Mesenchymal stem cell (in vitro differentiated cells and primary cell): ENCODE measurements at regions not wholly inside any gene's neighbourhood (a gene's known extent, or its start where the extent isn't known, plus 50 kb on each side); places are given as distances from the start of the nearest gene placed in this dataset.
"Not testable (repeated sequence)": the region's sequence is repeated elsewhere in the genome, so short reads cannot be mapped to it uniquely, and the experiment has no call there.

Source experiments
- DNase-seq: peaks from one replicate; pipeline ENCODE4 v3.0.0-alpha.2; 2013
- H2AFZ ChIP-seq: one replicate; pipeline ENCODE4 v1.6.1; 2013; ENCODE audit warnings: low read depth, mild to moderate bottlenecking, control low read depth, inconsistent platforms, low read length, moderate library complexity
- H2AK5ac ChIP-seq: 2 replicates; pipeline ENCODE4 v1.6.1; 2013; ENCODE audit warnings: low read length, moderate library complexity, mild to moderate bottlenecking, inconsistent platforms; ENCODE audit not compliant: severe bottlenecking
- H2BK120ac ChIP-seq: one replicate; pipeline ENCODE4 v1.6.1; 2013; ENCODE audit warnings: low read depth, mild to moderate bottlenecking, inconsistent platforms, low read length, moderate library complexity
- H2BK12ac ChIP-seq, 2 experiments: one replicate each; pipeline ENCODE4 v1.6.1; 2013; ENCODE audit warnings: inconsistent platforms in 2 of 2, low read length in 2 of 2, mild to moderate bottlenecking in 2 of 2, moderate library complexity in 2 of 2, control low read depth in 1 of 2
- H2BK15ac ChIP-seq: one replicate; pipeline ENCODE4 v1.6.1; 2013; ENCODE audit warnings: mild to moderate bottlenecking, low read depth, inconsistent platforms; ENCODE audit not compliant: poor library complexity, severe bottlenecking
- H2BK5ac ChIP-seq: 2 replicates; pipeline ENCODE4 v1.6.1; 2013; ENCODE audit warnings: low read depth, mild to moderate bottlenecking, low read length, control low read depth, inconsistent platforms; ENCODE audit not compliant: poor library complexity, severe bottlenecking
- H3K14ac ChIP-seq, 2 experiments: one replicate each; pipeline ENCODE4 v1.6.1; 2013; ENCODE audit warnings: inconsistent platforms in 2 of 2, low read length in 2 of 2, control low read depth in 1 of 2, mild to moderate bottlenecking in 1 of 2, moderate library complexity in 1 of 2
- H3K18ac ChIP-seq, 2 experiments: one replicate each; pipeline ENCODE4 v1.6.1; 2013; ENCODE audit warnings: inconsistent platforms in 2 of 2, low read length in 2 of 2, control low read depth in 1 of 2, low read depth in 1 of 2, mild to moderate bottlenecking in 1 of 2
- H3K23ac ChIP-seq, 2 experiments: one replicate each; pipeline ENCODE4 v1.6.1; 2013; ENCODE audit warnings: inconsistent platforms in 2 of 2, low read length in 2 of 2, mild to moderate bottlenecking in 2 of 2, moderate library complexity in 2 of 2, control low read depth in 1 of 2
- H3K27ac ChIP-seq: 2 replicates; pipeline ENCODE4 v1.5.1; 2013; ENCODE audit warnings: mild to moderate bottlenecking, moderate library complexity, low read length, control low read depth, inconsistent platforms; ENCODE audit not compliant: poor library complexity, severe bottlenecking
- H3K27me3 ChIP-seq, 2 experiments: 2 replicates each; pipeline versions ENCODE4 v1.6.1 to v1.7.0; 2013; ENCODE audit warnings: low read length in 2 of 2, mild to moderate bottlenecking in 2 of 2, moderate library complexity in 2 of 2, control low read depth in 1 of 2, inconsistent platforms in 1 of 2; ENCODE audit not compliant: control insufficient read depth in 1 of 2, insufficient read depth in 1 of 2
- H3K36me3 ChIP-seq, 2 experiments: 2 replicates each; pipeline versions ENCODE4 v1.6.1 to v1.7.0; 2013; ENCODE audit warnings: low read length in 2 of 2, control low read depth in 1 of 2, inconsistent platforms in 1 of 2, low read depth in 1 of 2, mild to moderate bottlenecking in 1 of 2; ENCODE audit not compliant: insufficient read depth in 2 of 2, control insufficient read depth in 1 of 2
- H3K4ac ChIP-seq, 2 experiments: one replicate each; pipeline ENCODE4 v1.6.1; 2013; ENCODE audit warnings: inconsistent platforms in 2 of 2, low read length in 2 of 2, mild to moderate bottlenecking in 2 of 2, moderate library complexity in 2 of 2, control low read depth in 1 of 2, low read depth in 1 of 2
- H3K4me1 ChIP-seq: 2 replicates; pipeline ENCODE4 v1.6.1; 2013; ENCODE audit warnings: low read depth, low read length, control low read depth; ENCODE audit not compliant: control insufficient read depth, insufficient read depth
- H3K4me2 ChIP-seq: 2 replicates; pipeline ENCODE4 v1.6.1; 2013; ENCODE audit warnings: low read length, mild to moderate bottlenecking, inconsistent platforms; ENCODE audit not compliant: poor library complexity, severe bottlenecking
- H3K4me3 ChIP-seq, 2 experiments: 2 replicates each; pipeline versions ENCODE4 v1.5.1 to v1.7.0; 2013; ENCODE audit warnings: low read length in 2 of 2, mild to moderate bottlenecking in 2 of 2, control low read depth in 1 of 2, low read depth in 1 of 2; ENCODE audit not compliant: insufficient read depth in 1 of 2
- H3K79me1 ChIP-seq: replicated peaks from 2 replicates; pipeline ENCODE4 v1.6.1; 2013; ENCODE audit warnings: mild to moderate bottlenecking, control low read depth, low read length, inconsistent platforms; ENCODE audit not compliant: poor library complexity, severe bottlenecking
- H3K9ac ChIP-seq: 2 replicates; pipeline ENCODE4 v1.7.0; 2013; ENCODE audit warnings: mild to moderate bottlenecking, low read length, moderate library complexity
- H3K9me3 ChIP-seq: 2 replicates; pipeline ENCODE4 v1.7.0; 2013; ENCODE audit warnings: mild to moderate bottlenecking, low read length; ENCODE audit not compliant: control insufficient read depth
- H4K8ac ChIP-seq: one replicate; pipeline ENCODE4 v1.6.1; 2013; ENCODE audit warnings: inconsistent platforms, mild to moderate bottlenecking, low read length, moderate library complexity
- H4K91ac ChIP-seq: one replicate; pipeline ENCODE4 v1.6.1; 2013; ENCODE audit warnings: mild to moderate bottlenecking, low read length, inconsistent platforms
- WGBS: methylation state at CpG from one replicate; pipeline ENCODE4 v1.1.7; 2013; ENCODE audit warnings: mixed read lengths; 5-methylcytosine and 5-hydroxymethylcytosine counted together

- WGBS: 96% methylated on average over 2 of the region's 5 CpGs
- Histone ChIP-seq H3K9me3 (no peaks in the 10 kb centered on the region), H3K36me3 (no peaks in the 10 kb centered on the region), H3K27me3 (no peaks in the 10 kb centered on the region), H3K14ac (no peak overlapping the region), H2BK120ac (no peak overlapping the region), H2BK15ac (no peak overlapping the region), H3K4me2 (no peak overlapping the region), H3K23ac (no peak overlapping the region), H3K27ac (no peak overlapping the region), H3K4me1 (no peaks in the 10 kb centered on the region), H3K18ac (no peak overlapping the region), H3K9ac (no peak overlapping the region), H2BK12ac (no peak overlapping the region), H3K79me1 (no peaks in the 10 kb centered on the region), H3K4ac (no peak overlapping the region), H2AK5ac (no peak overlapping the region), H2BK5ac (no peak overlapping the region), H3K4me3 (no peak overlapping the region), H4K8ac (no peak overlapping the region), H4K91ac (no peak overlapping the region), H2AFZ (no peak overlapping the region)
- no peak for DNase-seq
Observed at GRCh38 chr7:10646194-10646593, 327.5 kb upstream of the PHF14 start.

GRCh38 chr7:10648289-10648688 lies 325.4 kb upstream of the PHF14 start:
- H3K4me2 ChIP-seq: no peak overlapping the region
- no peaks in the 10 kb centered on the region for H3K79me1 ChIP-seq
- no peak overlapping the region for H2AK5ac ChIP-seq
- no peaks in the 10 kb centered on the region for H3K27me3 ChIP-seq
- H3K9me3 ChIP-seq: no peaks in the 10 kb centered on the region
- no peak overlapping the region for H2AFZ ChIP-seq
- H3K23ac ChIP-seq: no peak overlapping the region
- no peak overlapping the region for H2BK12ac ChIP-seq
- H3K4me1 ChIP-seq: no peaks in the 10 kb centered on the region
- no peak overlapping the region for H3K4ac ChIP-seq
- no peak overlapping the region for H2BK15ac ChIP-seq
- H3K36me3 ChIP-seq: no peaks in the 10 kb centered on the region
- H4K91ac ChIP-seq: no peak overlapping the region
- no peak overlapping the region for H2BK5ac ChIP-seq
- H2BK120ac ChIP-seq: no peak overlapping the region
- no peak overlapping the region for H3K18ac ChIP-seq
- H3K27ac ChIP-seq: no peak overlapping the region
- no peak overlapping the region for H3K14ac ChIP-seq
- no peak for DNase-seq
- WGBS: 58% methylated on average over 2 of the region's 5 CpGs
- no peak overlapping the region for H3K4me3 ChIP-seq
- no peak overlapping the region for H4K8ac ChIP-seq
- no peak overlapping the region for H3K9ac ChIP-seq

- H3K9me3 ChIP-seq, H3K27me3 ChIP-seq, H2BK120ac ChIP-seq, H2AK5ac ChIP-seq, H2AFZ ChIP-seq, H3K4ac ChIP-seq, H2BK5ac ChIP-seq, H4K8ac ChIP-seq, H3K36me3 ChIP-seq, DNase-seq, H3K4me1 ChIP-seq, H2BK15ac ChIP-seq, H3K23ac ChIP-seq, H3K18ac ChIP-seq, H3K14ac ChIP-seq, H2BK12ac ChIP-seq, H4K91ac ChIP-seq, H3K79me1 ChIP-seq, H3K9ac ChIP-seq, H3K4me2 ChIP-seq, H3K4me3 ChIP-seq, H3K27ac ChIP-seq: not testable (repeated sequence)
- WGBS: 76% methylated on average over 7 of the region's 7 CpGs
Observed at GRCh38 chr7:10649120-10649519, 324.6 kb upstream of the PHF14 start.

GRCh38 chr7:10655031-10655430 lies 318.6 kb upstream of the PHF14 start:
- Histone ChIP-seq H2BK5ac (no peak overlapping the region), H3K9ac (no peak overlapping the region), H3K18ac (no peak overlapping the region), H3K14ac (no peak overlapping the region), H3K4me2 (no peak overlapping the region), H3K27me3 (no peaks in the 10 kb centered on the region), H4K8ac (no peak overlapping the region), H2BK12ac (no peak overlapping the region), H2BK120ac (no peak overlapping the region), H3K4ac (no peak overlapping the region), H3K79me1 (no peaks in the 10 kb centered on the region), H3K4me3 (no peak overlapping the region), H2AFZ (no peak overlapping the region), H3K23ac (no peak overlapping the region), H3K9me3 (no peaks in the 10 kb centered on the region), H3K36me3 (no peaks in the 10 kb centered on the region), H4K91ac (no peak overlapping the region), H2AK5ac (no peak overlapping the region), H2BK15ac (no peak overlapping the region), H3K4me1 (no peaks in the 10 kb centered on the region), H3K27ac (no peak overlapping the region)
- 60% methylated on average over 1 of the region's 1 CpG for WGBS
- DNase-seq: no peak
